ENCODE measurements at regions not wholly inside any gene's neighbourhood (a gene's known extent, or its start where the extent isn't known, plus 50 kb on each side); places are given as distances from the start of the nearest gene placed in this dataset.
"Not testable (repeated sequence)": the region's sequence is repeated elsewhere in the genome, so short reads cannot be mapped to it uniquely, and the experiment has no call there.

DNA sequence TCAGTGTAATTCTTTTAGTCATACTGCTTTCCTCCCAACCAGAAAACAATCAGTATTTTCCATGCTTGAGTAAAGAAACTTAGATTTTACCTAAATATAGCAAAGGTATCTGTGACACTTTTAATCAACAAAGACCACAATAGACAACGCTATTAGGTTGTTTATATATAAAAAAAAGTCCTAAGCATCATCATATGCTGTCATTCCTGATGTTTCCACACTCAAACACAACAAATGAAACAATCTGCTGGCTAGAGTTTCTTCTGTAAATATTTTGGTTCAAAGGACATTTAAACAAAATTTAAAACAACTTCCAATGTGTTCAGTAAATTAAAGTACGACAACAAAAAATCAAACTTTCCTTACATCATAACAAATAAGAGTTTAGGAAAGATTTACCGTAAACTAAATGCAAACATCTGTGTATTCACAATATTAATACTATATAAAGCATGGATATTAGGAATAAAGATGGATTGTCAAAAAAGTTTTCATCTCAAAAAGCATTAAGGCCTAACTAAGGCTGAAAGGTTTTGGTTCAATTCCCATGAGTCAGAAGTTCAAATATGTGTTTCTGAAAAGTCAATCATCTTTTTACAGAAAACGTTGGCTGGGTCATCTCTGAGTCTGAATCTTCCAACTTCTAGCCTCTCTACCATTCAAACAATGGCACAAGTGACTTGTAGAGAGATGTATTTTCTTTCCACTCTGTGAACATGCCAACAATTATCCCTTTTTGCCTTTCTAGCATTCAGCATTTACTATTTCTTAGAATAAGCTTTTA is 157.1 kb downstream of the CRPPA start:
- no peak overlapping the region for H3K4me3 ChIP-seq (replicated peaks in 1 of 3)
- H3K27ac ChIP-seq: no peak overlapping the region
- no peaks in the 10 kb centered on the region for H3K36me3 ChIP-seq
- no peaks in the 10 kb centered on the region for H3K4me1 ChIP-seq
- 69 to 73% methylated on average over 4 of the region's 4 CpGs for WGBS, 2 donors
- TF ChIP-seq CTCF (IDR thresholded peaks at IDR 0.05): no peak
- intact Hi-C loops (cut with DNase I): no loop called here
- no peaks in the 10 kb centered on the region for H3K9me3 ChIP-seq
- DNase-seq: no peak
- H3K27me3 ChIP-seq: no peaks in the 10 kb centered on the region

GRCh38 chr7:16263377-16263776 is 158.0 kb downstream of the CRPPA start:
- H3K9me3 ChIP-seq; intact Hi-C loops (cut with DNase I); H3K36me3 ChIP-seq; H3K4me1 ChIP-seq; DNase-seq; H3K4me3 ChIP-seq (replicated peaks in 1 of 3); H3K27me3 ChIP-seq; H3K27ac ChIP-seq: not testable (repeated sequence)
- 96 to 98% methylated on average over 6 of the region's 6 CpGs for WGBS, 2 donors

DNA sequence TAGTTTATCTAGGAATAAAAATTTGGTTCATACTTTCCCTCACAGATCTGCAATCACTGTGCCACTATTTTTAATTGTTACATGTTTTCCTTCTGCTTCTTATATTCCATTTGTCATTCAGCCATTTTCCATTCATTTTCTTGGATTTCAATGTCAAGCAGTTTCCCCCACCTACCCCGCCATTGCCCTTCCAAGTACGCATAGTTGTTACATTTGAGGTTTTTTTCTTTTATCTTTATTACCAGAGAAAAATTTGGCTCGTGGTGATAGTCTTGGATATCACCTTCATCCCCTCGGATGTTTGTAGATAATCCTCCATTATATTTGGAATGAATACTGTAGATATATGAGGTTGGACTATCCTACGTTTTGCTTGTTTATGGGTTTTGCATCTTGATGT is 159.7 kb downstream of the CRPPA start:
- Histone ChIP-seq H3K27me3 (no peaks in the 10 kb centered on the region), H3K36me3 (no peaks in the 10 kb centered on the region), H3K27ac (no peak overlapping the region), H3K4me3 (replicated peaks in 1 of 3) (no peak overlapping the region), H3K9me3 (no peaks in the 10 kb centered on the region), H3K4me1 (no peaks in the 10 kb centered on the region)
- 90 to 94% methylated on average over 5 of the region's 5 CpGs for WGBS, 2 donors
- TF ChIP-seq CTCF (IDR thresholded peaks at IDR 0.05): no peak
- no peak for DNase-seq
- intact Hi-C loops (cut with DNase I): no loop called here

DNA sequence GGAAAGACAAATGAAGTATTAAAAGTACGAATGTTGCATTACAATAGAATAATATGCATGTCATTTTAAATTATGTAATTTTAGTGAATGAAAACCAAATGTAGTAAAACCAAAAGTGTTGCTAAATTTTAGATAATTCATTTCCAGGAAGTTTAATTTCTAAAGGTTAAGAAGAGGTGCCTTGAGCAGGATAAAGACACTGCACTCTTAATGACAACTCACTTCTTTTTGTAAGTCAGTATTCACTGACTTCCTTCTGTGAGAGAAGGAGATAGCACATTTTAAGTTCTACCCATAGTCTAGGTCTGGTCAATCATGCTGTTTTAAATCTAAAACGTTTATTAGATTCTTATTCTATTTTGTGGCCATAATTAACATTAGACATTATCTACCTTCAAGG is 160.2 kb downstream of the CRPPA start:
- Histone ChIP-seq H3K4me3 (replicated peaks in 1 of 3) (no peak overlapping the region), H3K4me1 (no peaks in the 10 kb centered on the region), H3K36me3 (no peaks in the 10 kb centered on the region), H3K9me3 (no peaks in the 10 kb centered on the region), H3K27ac (no peak overlapping the region), H3K27me3 (no peaks in the 10 kb centered on the region)
- TF ChIP-seq CTCF (IDR thresholded peaks at IDR 0.05) (no peak), POLR2A (IDR thresholded peaks at IDR 0.05) (no peak)
- no peak for DNase-seq
- intact Hi-C loops (cut with DNase I): no loop called here
- WGBS, 2 donors: 71 to 76% methylated on average over 2 of the region's 2 CpGs

DNA sequence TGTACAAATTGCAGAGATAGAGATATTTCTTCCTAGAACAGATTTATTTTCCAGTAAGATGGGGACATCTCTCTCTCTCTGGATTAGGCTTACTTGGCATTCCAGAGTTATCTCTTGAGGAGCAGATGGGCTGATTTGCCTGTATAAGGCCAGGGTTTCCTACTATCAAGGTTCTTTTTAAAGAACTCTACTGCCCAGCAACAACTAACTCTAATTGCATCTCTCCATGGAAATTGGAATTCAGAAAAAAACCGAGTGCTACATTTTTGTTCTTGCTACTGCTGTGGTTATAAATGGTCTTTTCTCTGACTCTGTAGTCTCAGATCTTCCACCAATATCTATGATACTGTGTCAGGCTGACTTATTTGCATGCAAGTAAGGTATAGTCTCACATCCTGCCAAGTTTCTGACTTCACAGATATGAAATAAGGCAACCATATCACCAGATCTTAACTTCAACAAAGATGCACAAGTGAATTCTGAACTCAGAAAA is 161.1 kb downstream of the CRPPA start:
- DNase-seq: no peak
- Histone ChIP-seq H3K4me1 (no peaks in the 10 kb centered on the region), H3K36me3 (no peaks in the 10 kb centered on the region), H3K27ac (no peak overlapping the region), H3K4me3 (replicated peaks in 1 of 3) (no peak overlapping the region), H3K9me3 (no peaks in the 10 kb centered on the region), H3K27me3 (no peaks in the 10 kb centered on the region)
- TF ChIP-seq POLR2A (IDR thresholded peaks at IDR 0.05): no peak
- TF ChIP-seq CTCF (IDR thresholded peaks at IDR 0.05): no peak
- 59 to 69% methylated on average over 1 of the region's 1 CpG for WGBS, 2 donors
- intact Hi-C loops (cut with DNase I): no loop called here

DNA sequence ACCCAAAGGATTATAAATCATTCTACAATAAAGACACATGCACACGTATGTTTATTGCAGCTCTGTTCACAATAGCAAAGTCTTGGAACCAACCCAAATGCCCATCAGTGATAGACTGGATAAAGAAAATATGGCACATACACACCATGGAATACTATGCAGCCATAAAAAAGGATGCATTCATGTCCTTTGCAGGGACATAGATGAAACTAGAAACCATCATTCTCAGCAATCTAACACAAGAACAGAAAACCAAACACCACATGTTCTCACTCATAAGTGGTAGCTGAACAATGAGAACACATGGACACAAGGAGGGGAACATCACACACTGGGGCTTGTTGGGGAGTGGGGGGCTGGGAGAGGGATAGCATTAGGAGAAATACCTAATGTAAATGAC is 164.9 kb downstream of the CRPPA start:
- H3K9me3 ChIP-seq; H3K27me3 ChIP-seq; DNase-seq; H3K4me3 ChIP-seq (replicated peaks in 1 of 3); H3K27ac ChIP-seq; H3K4me1 ChIP-seq; H3K36me3 ChIP-seq; intact Hi-C loops (cut with DNase I): not testable (repeated sequence)
- 94 to 100% methylated on average over 1 of the region's 1 CpG for WGBS, 2 donors

- H3K9me3 ChIP-seq; intact Hi-C loops (cut with DNase I); DNase-seq; H3K36me3 ChIP-seq; H3K27ac ChIP-seq; H3K27me3 ChIP-seq; H3K4me1 ChIP-seq; H3K4me3 ChIP-seq (replicated peaks in 1 of 3): not testable (repeated sequence)
- WGBS, 2 donors: 93 to 97% methylated on average over 2 of the region's 2 CpGs
Observed at GRCh38 chr7:16255952-16256351, 165.4 kb downstream of the CRPPA start.

GRCh38 chr7:16250655-16251054 is 170.7 kb downstream of the CRPPA start:
- DNase-seq; H3K27ac ChIP-seq; intact Hi-C loops (cut with DNase I); H3K9me3 ChIP-seq; H3K36me3 ChIP-seq; H3K4me1 ChIP-seq; H3K4me3 ChIP-seq (replicated peaks in 1 of 3); H3K27me3 ChIP-seq: not testable (repeated sequence)
- WGBS, 2 donors: 97% methylated on average over 2 of the region's 2 CpGs

DNA sequence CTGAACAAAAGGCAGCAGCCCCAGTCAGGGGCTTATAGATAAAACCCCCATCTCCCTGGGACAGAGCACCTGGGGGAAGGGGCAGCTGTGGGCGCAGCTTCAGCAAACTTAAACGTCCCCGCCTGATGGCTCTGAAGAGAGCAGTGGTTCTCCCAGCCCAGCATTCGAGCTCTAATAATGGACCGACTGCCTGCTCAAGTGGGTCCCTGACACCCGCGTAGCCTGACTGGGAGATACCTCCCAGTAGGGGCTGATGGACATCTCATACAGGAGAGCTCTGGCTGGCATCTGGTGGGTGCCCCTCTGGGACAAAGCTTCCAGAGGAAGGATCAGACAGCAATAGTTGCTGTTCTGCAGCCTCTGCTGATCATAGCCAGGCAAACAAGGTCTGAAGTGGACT is 172.1 kb downstream of the CRPPA start:
- H3K36me3 ChIP-seq; H3K9me3 ChIP-seq; H3K27me3 ChIP-seq; H3K27ac ChIP-seq; H3K4me1 ChIP-seq; intact Hi-C loops (cut with DNase I); H3K4me3 ChIP-seq (replicated peaks in 1 of 3); DNase-seq: not testable (repeated sequence)
- WGBS, 2 donors: 90 to 93% methylated on average over 6 to 7 of the region's 7 CpGs

Data from thyroid gland (tissue), 4 donors.